ENCODE measurements at regions not wholly inside any gene's neighbourhood (a gene's known extent, or its start where the extent isn't known, plus 50 kb on each side); places are given as distances from the start of the nearest gene placed in this dataset.

- no peak for ATAC-seq
- POLR2A ChIA-PET: no interaction called here
- no peak for DNase-seq
- intact Hi-C loops (cut with micrococcal nuclease): no loop called here
- Mint-ChIP-seq H3K9me3 (no peaks in the 10 kb centered on the region), H3K36me3 (no peaks in the 10 kb centered on the region), H3K4me3 (no peak overlapping the region), H3K4me1 (peaks cover 0 to 2% (median 0%) of the 10 kb centered on the region in 7 donors), H3K27me3 (peaks cover 0 to 18% (median 4%) of the 10 kb centered on the region in 5 donors), H3K27ac (no peak overlapping the region)
- no peaks in the 10 kb centered on the region for H3K27me3 ChIP-seq (ENCODE audit: control insufficient read depth in 2 of 2, insufficient read depth in 2 of 2, low read length in 2 of 2)
- CTCF ChIA-PET: no interaction called here
- H3K4me3 ChIP-seq (ENCODE audit: low read length): no peak overlapping the region
- no peak overlapping the region for H3K27ac ChIP-seq (ENCODE audit: low read depth, low read length)
- no peaks in the 10 kb centered on the region for H3K36me3 ChIP-seq (ENCODE audit: control insufficient read depth in 2 of 3, insufficient read depth in 3 of 3, low read length in 3 of 3)
- H3K9me3 ChIP-seq (ENCODE audit: control insufficient read depth in 2 of 3, low read length in 3 of 3): no peaks in the 10 kb centered on the region
- no peaks in the 10 kb centered on the region for H3K4me1 ChIP-seq (ENCODE audit: control insufficient read depth in 2 of 2, insufficient read depth in 2 of 2, low read length in 2 of 2)
These were observed 98.1 kb upstream of the BLID start for GRCh38 chr11:122214080-122214479.

GRCh38 chr11:122213171-122213570 lies 97.2 kb upstream of the BLID start:
- Mint-ChIP-seq H3K4me1 (peaks cover 0 to 2% (median 0%) of the 10 kb centered on the region in 7 donors), H3K27ac (no peak overlapping the region), H3K9me3 (no peaks in the 10 kb centered on the region), H3K4me3 (no peak overlapping the region), H3K27me3 (peaks cover 0 to 16% (median 4%) of the 10 kb centered on the region in 5 donors), H3K36me3 (no peaks in the 10 kb centered on the region)
- ChIA-PET CTCF (no interaction called here), POLR2A (no interaction called here)
- H3K9me3 ChIP-seq (ENCODE audit: control insufficient read depth in 2 of 3, low read length in 3 of 3): no peaks in the 10 kb centered on the region
- H3K27ac ChIP-seq (ENCODE audit: low read depth, low read length): no peak overlapping the region
- ATAC-seq: no peak
- H3K36me3 ChIP-seq (ENCODE audit: control insufficient read depth in 2 of 3, insufficient read depth in 3 of 3, low read length in 3 of 3): no peaks in the 10 kb centered on the region
- no peak for DNase-seq
- H3K4me3 ChIP-seq (ENCODE audit: low read length): no peak overlapping the region
- intact Hi-C loops (cut with micrococcal nuclease): no loop called here
- no peaks in the 10 kb centered on the region for H3K4me1 ChIP-seq (ENCODE audit: control insufficient read depth in 2 of 2, insufficient read depth in 2 of 2, low read length in 2 of 2)
- no peaks in the 10 kb centered on the region for H3K27me3 ChIP-seq (ENCODE audit: control insufficient read depth in 2 of 2, insufficient read depth in 2 of 2, low read length in 2 of 2)

GRCh38 chr11:122210367-122210997 lies 94.5 kb upstream of the BLID start:
- intact Hi-C loops (cut with micrococcal nuclease): no loop called here
- DNase-seq: no peak
- H3K4me3 Mint-ChIP-seq: no peak overlapping the region
- Histone ChIP-seq H3K4me3 (ENCODE audit: low read length) (no peak overlapping the region), H3K4me1 (ENCODE audit: control insufficient read depth in 2 of 2, insufficient read depth in 2 of 2, low read length in 2 of 2) (no peaks in the 10 kb centered on the region), H3K27me3 (ENCODE audit: control insufficient read depth in 2 of 2, insufficient read depth in 2 of 2, low read length in 2 of 2) (no peaks in the 10 kb centered on the region), H3K9me3 (ENCODE audit: control insufficient read depth in 2 of 3, low read length in 3 of 3) (no peaks in the 10 kb centered on the region), H3K36me3 (ENCODE audit: control insufficient read depth in 2 of 3, insufficient read depth in 3 of 3, low read length in 3 of 3) (no peaks in the 10 kb centered on the region), H3K27ac (ENCODE audit: low read depth, low read length) (no peak overlapping the region)
- CTCF ChIA-PET: no interaction called here
- no peak overlapping the region for H3K27ac Mint-ChIP-seq
- H3K36me3 Mint-ChIP-seq: no peaks in the 10 kb centered on the region
- H3K4me1 Mint-ChIP-seq: peaks cover 0 to 4% (median 0%) of the 10 kb centered on the region in 7 donors
- ATAC-seq: no peak
- peaks cover 8 to 25% (median 17%) of the 10 kb centered on the region in 5 donors for H3K27me3 Mint-ChIP-seq
- POLR2A ChIA-PET: no interaction called here
- peaks cover 0 to 3% (median 0%) of the 10 kb centered on the region in 11 donors for H3K9me3 Mint-ChIP-seq

DNA sequence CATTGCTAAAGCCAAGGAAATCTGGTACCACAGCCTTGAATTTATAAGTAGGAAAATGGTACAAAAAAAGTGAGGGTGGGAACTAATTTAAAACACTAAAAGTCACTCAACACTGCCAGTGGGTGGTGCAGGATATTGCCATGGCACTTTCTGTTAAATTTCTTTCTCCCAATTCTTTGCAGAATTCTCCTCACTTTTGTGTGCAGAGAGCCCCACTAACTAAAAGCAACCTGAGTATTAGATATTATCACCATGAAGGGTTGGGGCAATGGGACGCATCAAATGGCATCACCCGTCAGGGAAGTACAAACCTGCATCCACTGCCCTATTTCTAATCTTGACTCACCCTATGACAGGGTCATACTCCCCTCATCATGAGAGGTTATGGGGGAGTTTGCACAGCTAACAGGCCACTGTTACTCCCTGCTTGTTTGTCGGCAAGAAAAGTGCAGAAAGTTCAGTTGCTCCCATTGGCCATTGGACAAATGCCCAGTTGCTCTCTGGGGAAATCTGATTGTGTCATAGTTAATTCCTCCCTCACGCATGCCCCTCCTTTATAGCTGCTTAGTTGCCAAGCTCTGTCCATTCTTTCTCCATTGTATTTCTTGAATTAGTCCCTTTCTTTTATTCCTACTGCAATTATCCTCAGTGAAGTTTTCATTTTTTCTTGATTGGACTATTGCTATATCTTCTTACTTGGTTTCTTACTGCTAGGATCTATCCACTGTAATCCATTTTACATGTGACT lies 93.8 kb upstream of the BLID start:
- ATAC-seq (no peak), DNase-seq (no peak)
- Mint-ChIP-seq H3K27me3 (peaks cover 8 to 29% (median 20%) of the 10 kb centered on the region in 5 donors), H3K4me1 (peaks cover 0 to 4% (median 0%) of the 10 kb centered on the region in 7 donors), H3K27ac (no peak overlapping the region), H3K4me3 (no peak overlapping the region), H3K9me3 (peaks cover 0 to 3% (median 0%) of the 10 kb centered on the region in 11 donors), H3K36me3 (no peaks in the 10 kb centered on the region)
- Histone ChIP-seq H3K27me3 (ENCODE audit: control insufficient read depth in 2 of 2, insufficient read depth in 2 of 2, low read length in 2 of 2) (no peaks in the 10 kb centered on the region), H3K4me1 (ENCODE audit: control insufficient read depth in 2 of 2, insufficient read depth in 2 of 2, low read length in 2 of 2) (no peaks in the 10 kb centered on the region), H3K36me3 (ENCODE audit: control insufficient read depth in 2 of 3, insufficient read depth in 3 of 3, low read length in 3 of 3) (no peaks in the 10 kb centered on the region), H3K4me3 (ENCODE audit: low read length) (no peak overlapping the region), H3K27ac (ENCODE audit: low read depth, low read length) (no peak overlapping the region), H3K9me3 (ENCODE audit: control insufficient read depth in 2 of 3, low read length in 3 of 3) (no peaks in the 10 kb centered on the region)
- intact Hi-C loops (cut with micrococcal nuclease): loop anchor here in 1 of 2 donors (10.0 kb wide), 1 partner anchor 885 kb away; no protein-coding TSS in a partner anchor
- ChIA-PET POLR2A (no interaction called here), CTCF (no interaction called here)

DNA sequence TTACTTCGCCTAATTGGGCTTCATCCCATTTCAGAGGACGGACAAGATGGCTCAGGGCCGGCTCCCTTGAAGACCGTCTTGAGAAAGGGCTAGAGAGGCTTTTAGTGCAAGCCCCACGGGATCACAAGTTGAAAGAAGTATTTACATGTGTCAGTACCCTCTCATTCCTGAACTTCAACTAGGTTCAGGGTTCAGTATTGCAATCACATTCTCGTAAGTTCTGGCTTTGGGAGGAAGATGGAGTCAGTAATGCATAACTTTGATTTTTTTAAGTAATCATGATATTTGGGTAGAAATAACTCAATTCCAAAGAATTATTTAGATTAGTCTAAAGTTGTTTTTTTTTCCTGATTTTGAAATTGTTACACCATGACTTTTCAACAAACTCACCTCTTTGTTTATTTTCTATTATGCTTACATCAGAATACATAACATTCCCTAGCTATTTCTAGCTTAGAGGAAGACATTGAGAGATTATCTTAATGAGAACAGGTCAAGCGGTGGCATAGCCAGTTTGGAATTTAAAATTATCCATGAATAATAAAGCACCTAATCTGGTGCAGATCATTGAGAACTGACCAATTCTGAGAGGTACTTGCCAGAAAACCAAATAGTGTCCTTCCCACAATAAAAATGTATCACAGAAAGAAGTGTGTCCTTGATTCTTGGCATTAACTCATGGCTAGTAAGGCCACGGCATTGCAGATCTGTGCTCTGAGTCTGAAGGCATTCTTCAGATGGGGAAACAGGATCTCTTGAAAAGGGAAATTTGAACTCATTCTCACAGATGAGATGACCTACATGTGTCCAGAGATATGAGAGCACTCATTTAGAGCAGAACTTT lies 92.1 kb upstream of the BLID start:
- DNase-seq (no peak), ATAC-seq (no peak)
- Mint-ChIP-seq H3K9me3 (peaks cover 0 to 3% (median 0%) of the 10 kb centered on the region in 11 donors), H3K4me3 (no peak overlapping the region), H3K27me3 (peaks cover 15 to 46% (median 35%) of the 10 kb centered on the region in 5 donors), H3K4me1 (peaks cover 0 to 7% (median 0%) of the 10 kb centered on the region in 7 donors), H3K27ac (no peak overlapping the region), H3K36me3 (no peaks in the 10 kb centered on the region)
- H3K9me3 ChIP-seq (ENCODE audit: control insufficient read depth in 2 of 3, low read length in 3 of 3): no peaks in the 10 kb centered on the region
- CTCF ChIA-PET: no interaction called here
- H3K4me1 ChIP-seq (ENCODE audit: control insufficient read depth in 2 of 2, insufficient read depth in 2 of 2, low read length in 2 of 2): no peaks in the 10 kb centered on the region
- no peaks in the 10 kb centered on the region for H3K27me3 ChIP-seq (ENCODE audit: control insufficient read depth in 2 of 2, insufficient read depth in 2 of 2, low read length in 2 of 2)
- H3K27ac ChIP-seq (ENCODE audit: low read depth, low read length): no peak overlapping the region
- H3K4me3 ChIP-seq (ENCODE audit: low read length): no peak overlapping the region
- H3K36me3 ChIP-seq (ENCODE audit: control insufficient read depth in 2 of 3, insufficient read depth in 3 of 3, low read length in 3 of 3): no peaks in the 10 kb centered on the region
- POLR2A ChIA-PET: interaction anchor here (0.8 kb wide), 1 partner anchor 17 kb away, joined by 3 read pairs; no protein-coding TSS in a partner anchor
- intact Hi-C loops (cut with micrococcal nuclease): loop anchor here in 1 of 2 donors (10.0 kb wide), 1 partner anchor 883 kb away; no protein-coding TSS in a partner anchor

DNA sequence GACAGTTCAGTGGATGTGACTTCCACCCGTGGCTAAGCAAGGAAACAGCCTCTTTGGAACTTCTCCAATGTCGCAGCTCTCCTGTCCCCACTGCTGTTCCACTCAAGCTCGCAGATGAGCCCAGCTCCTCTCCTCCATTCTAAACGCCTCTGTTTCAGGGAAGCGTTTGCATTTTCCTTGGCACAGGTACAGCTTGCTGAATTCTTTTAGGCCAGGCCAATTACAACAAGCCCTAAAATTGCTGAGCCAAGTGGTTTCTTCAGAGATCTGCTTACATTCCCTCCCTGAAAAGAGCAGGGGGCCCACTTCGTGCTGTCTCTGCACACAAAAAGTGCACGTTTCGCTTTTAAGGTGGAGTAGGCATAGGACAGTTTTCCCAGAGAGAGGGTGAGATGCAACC lies 91.5 kb upstream of the BLID start:
- POLR2A ChIA-PET: no interaction called here

More for the DNA sequence above, 91.5 kb upstream of the BLID start:
- Mint-ChIP-seq H3K36me3 (no peaks in the 10 kb centered on the region), H3K27me3 (peaks cover 21 to 52% (median 41%) of the 10 kb centered on the region in 5 donors), H3K4me1 (peaks cover 0 to 10% (median 0%) of the 10 kb centered on the region in 7 donors), H3K27ac (no peak overlapping the region), H3K9me3 (peaks cover 0 to 3% (median 0%) of the 10 kb centered on the region in 11 donors), H3K4me3 (no peak overlapping the region)
- Histone ChIP-seq H3K27me3 (ENCODE audit: control insufficient read depth in 2 of 2, insufficient read depth in 2 of 2, low read length in 2 of 2) (no peaks in the 10 kb centered on the region), H3K27ac (ENCODE audit: low read depth, low read length) (no peak overlapping the region), H3K4me1 (ENCODE audit: control insufficient read depth in 2 of 2, insufficient read depth in 2 of 2, low read length in 2 of 2) (no peaks in the 10 kb centered on the region), H3K36me3 (ENCODE audit: control insufficient read depth in 2 of 3, insufficient read depth in 3 of 3, low read length in 3 of 3) (no peaks in the 10 kb centered on the region), H3K9me3 (ENCODE audit: control insufficient read depth in 2 of 3, low read length in 3 of 3) (no peaks in the 10 kb centered on the region), H3K4me3 (ENCODE audit: low read length) (no peak overlapping the region)
- intact Hi-C loops (cut with micrococcal nuclease): loop anchor here in 1 of 2 donors (10.0 kb wide), 1 partner anchor 883 kb away; no protein-coding TSS in a partner anchor
- DNase-seq (no peak), ATAC-seq (no peak)
- CTCF ChIA-PET: no interaction called here
